HCT116 (cell line): ENCODE measurements at regions not wholly inside any gene's neighbourhood (a gene's known extent, or its start where the extent isn't known, plus 50 kb on each side); places are given as distances from the start of the nearest gene placed in this dataset.

Experiments used
- ATAC-seq: fragments of 200-7000 bp; cut with Tn5 transposase; 2 replicates; pipeline ENCODE4 v1.9.1; 2020; ENCODE audit warnings: mild to moderate bottlenecking, moderate library complexity
- BruUV-seq: library from RNA; stranded (reverse); fragments of 400-500 nt; replicated peaks from 2 replicates; lab custom pipeline; 2021; lab: Mats Ljungman, UMichigan
- CTCF ChIA-PET: fragments of 300-600 bp; sonication (Branson Sonifier 250); formaldehyde crosslinking; loops from one replicate; lab custom pipeline; 2021; ENCODE audit warnings: antibody characterized with exemption; lab: Charles Lee
- POLR2A ChIA-PET: fragments of 300-600, 350-600 bp; sonication (Branson Sonifier 250); formaldehyde crosslinking; loops from one replicate; lab custom pipeline; 2021; ENCODE audit warnings: antibody characterized with exemption; lab: Charles Lee
- RAD21 ChIA-PET, 2 experiments: fragments of 300-600 bp; sonication (Branson Sonifier 250); formaldehyde crosslinking; loops; one replicate each; lab custom pipeline; 2023; ENCODE audit warnings: low total read pairs in 2 of 2; ENCODE audit not compliant: uncharacterized antibody in 2 of 2, unreplicated experiment in 2 of 2, low non-redundant PET in 1 of 2; lab: Charles Lee
- DNase-seq: peaks from one replicate; pipeline ENCODE4 v3.0.0-alpha.2; 2010; ENCODE audit warnings: low read depth, low spot score
- H2AFZ ChIP-seq: fragments of 200-600 bp; shearing (Covaris generic), sonication (generic); 2 replicates; pipeline ENCODE4 v1.6.1; 2017; ENCODE audit warnings: low read depth, mixed run types, mixed read lengths, antibody characterized with exemption, low read length; ENCODE audit not compliant: poor library complexity, severe bottlenecking
- H3K27ac ChIP-seq: 2 replicates; pipeline ENCODE4 v1.5.1; 2012; ENCODE audit warnings: low read depth, low read length
- H3K27me3 ChIP-seq: fragments of 200-600 bp; sonication (generic); 2 replicates; pipeline ENCODE4 v1.6.1; 2016; ENCODE audit warnings: mixed run types, low read length, mixed read lengths; ENCODE audit not compliant: insufficient read depth
- H3K36me3 ChIP-seq, 2 experiments: fragments of 200-500 bp in 1 of 2; fragments of 200-600 bp in 1 of 2; sonication (Bioruptor generic) in 1 of 2; sonication (generic) in 1 of 2; 2 replicates each; pipeline versions ENCODE4 v1.5.1 to v1.6.1; 2014 to 2016; ENCODE audit warnings: low read length in 2 of 2, inconsistent platforms in 1 of 2, mixed read lengths in 1 of 2, mixed run types in 1 of 2; ENCODE audit not compliant: insufficient read depth in 2 of 2, control insufficient read depth in 1 of 2
- H3K4me1 ChIP-seq, 2 experiments: fragments of 200-600 bp in 1 of 2; sonication (generic) in 1 of 2; 2 replicates each; pipeline versions ENCODE4 v1.5.1 to v1.6.1; 2012 to 2017; ENCODE audit warnings: low read length in 2 of 2, inconsistent platforms in 1 of 2, mild to moderate bottlenecking in 1 of 2, mixed read lengths in 1 of 2, mixed run types in 1 of 2, moderate library complexity in 1 of 2; ENCODE audit not compliant: insufficient read depth in 2 of 2, control insufficient read depth in 1 of 2
- H3K4me2 ChIP-seq: fragments of 200-600 bp; sonication (generic); 2 replicates; pipeline ENCODE4 v1.6.1; 2017; ENCODE audit warnings: mixed run types, low read length, mixed read lengths
- H3K4me3 ChIP-seq, 2 experiments: fragments of 200-600 bp in 1 of 2; sonication (generic) in 1 of 2; replicated peaks in 1 of 2; 2 replicates each; pipeline ENCODE4 v1.5.1; 2011 to 2016; ENCODE audit warnings: low read length in 2 of 2, control low read depth in 1 of 2, low read depth in 1 of 2, mild to moderate bottlenecking in 1 of 2, mixed read lengths in 1 of 2, mixed run types in 1 of 2
- H3K79me2 ChIP-seq: fragments of 200-600 bp; sonication (generic); 2 replicates; pipeline ENCODE4 v1.6.1; 2017; ENCODE audit warnings: mild to moderate bottlenecking, mixed run types, low read length, moderate library complexity, mixed read lengths; ENCODE audit not compliant: insufficient read depth
- H3K9ac ChIP-seq: fragments of 200-600 bp; sonication (generic); 2 replicates; pipeline ENCODE4 v1.6.1; 2016; ENCODE audit warnings: low read length, mixed read lengths
- H3K9me2 ChIP-seq: fragments of 200-600 bp; sonication (generic), shearing (Covaris generic); 2 replicates; pipeline ENCODE4 v1.6.1; 2017; ENCODE audit warnings: mixed run types, mild to moderate bottlenecking, moderate library complexity; ENCODE audit not compliant: insufficient read depth
- H3K9me3 ChIP-seq, 2 experiments: fragments of 200-500 bp in 1 of 2; fragments of 200-600 bp in 1 of 2; sonication (Bioruptor generic) in 1 of 2; sonication (generic) in 1 of 2; 2 replicates each; pipeline ENCODE4 v1.6.1; 2014 to 2017; ENCODE audit warnings: low read length in 2 of 2, mixed read lengths in 2 of 2, inconsistent platforms in 1 of 2, low read depth in 1 of 2, mild to moderate bottlenecking in 1 of 2, mixed run types in 1 of 2, moderate library complexity in 1 of 2; ENCODE audit not compliant: control insufficient read depth in 1 of 2, insufficient read depth in 1 of 2
- H4K20me1 ChIP-seq: fragments of 200-600 bp; sonication (generic), shearing (Covaris generic); 2 replicates; pipeline ENCODE4 v1.6.1; 2017; ENCODE audit warnings: mixed run types, mild to moderate bottlenecking, moderate library complexity; ENCODE audit not compliant: insufficient read depth
- JUND ChIP-seq: IDR thresholded peaks from 2 replicates; pipeline ENCODE4 v1.6.1; 2012
- SRF ChIP-seq: IDR thresholded peaks from 2 replicates; pipeline ENCODE4 v1.6.1; 2012; ENCODE audit warnings: low read depth
- YY1 ChIP-seq: IDR thresholded peaks from 2 replicates; pipeline ENCODE4 v1.6.1; 2011; ENCODE audit warnings: low read length, low read depth, moderate library complexity, mild to moderate bottlenecking; ENCODE audit not compliant: insufficient replicate concordance; ENCODE audit errors: extremely low read depth
- ZNF274 ChIP-seq: fragments of 200-500 bp; sonication (Bioruptor generic); IDR thresholded peaks from 2 replicates; pipeline ENCODE4 v1.6.1; 2014; ENCODE audit warnings: mild to moderate bottlenecking, low read depth, low read length, inconsistent platforms
- intact Hi-C: fragments of 100-400 bp; cut with micrococcal nuclease; formaldehyde crosslinking; loops from 2 replicates; pipeline ENCODE4 v1.10.0; 2022
- TF ChIP-seq, protein P1 (sequence below): IDR thresholded peaks from 2 replicates; pipeline ENCODE4 v1.6.1; 2012
- TF ChIP-seq, protein P2 (sequence below): IDR thresholded peaks from 2 replicates; pipeline ENCODE4 v1.6.1; 2012; ENCODE audit warnings: low read depth
- TF ChIP-seq, protein P3 (sequence below): IDR thresholded peaks from 2 replicates; pipeline ENCODE4 v1.6.1; 2011; ENCODE audit warnings: mild to moderate bottlenecking, low read length, moderate library complexity; ENCODE audit not compliant: insufficient replicate concordance; ENCODE audit errors: extremely low read depth

DNA sequence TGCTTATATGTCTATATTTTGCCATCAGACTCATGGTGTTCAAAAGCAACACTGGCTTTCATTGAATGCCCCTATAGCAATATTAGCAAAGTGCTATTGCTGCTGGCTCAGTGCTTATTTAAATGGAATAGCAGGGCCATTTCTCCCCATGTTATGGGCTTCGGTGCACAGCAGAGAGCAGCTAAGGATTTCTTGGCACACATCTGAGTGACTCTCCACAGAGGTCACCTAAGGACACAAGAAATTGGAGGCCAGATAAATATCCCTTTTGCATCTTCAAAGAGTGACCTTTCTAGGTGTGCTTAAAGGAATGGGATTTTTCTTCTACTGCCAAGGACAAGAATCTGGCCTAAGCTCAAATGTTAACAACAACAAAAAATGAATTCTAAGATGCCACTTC, 751.8 kb downstream of the CDH11 start:
- H3K9me3 ChIP-seq, result peaks cover 8 to 9% of the 10 kb centered on the region in 2 experiments; a peak in 2 of 4 replicates
- DNase-seq (no peak), ATAC-seq (no peak)
- ChIA-PET CTCF (no interaction called here), POLR2A (no interaction called here), RAD21 (no interaction called here)
- H3K4me1 ChIP-seq, result no peaks in the 10 kb centered on the region
- H3K27ac ChIP-seq, result no peak overlapping the region
- H3K36me3 ChIP-seq, result no peaks in the 10 kb centered on the region
- H3K9me2 ChIP-seq, result no peaks in the 10 kb centered on the region
- H3K79me2 ChIP-seq, result no peaks in the 10 kb centered on the region
- no peak overlapping the region for H2AFZ ChIP-seq
- H3K9ac ChIP-seq, result no peak overlapping the region
- TF ChIP-seq, protein P1, sequence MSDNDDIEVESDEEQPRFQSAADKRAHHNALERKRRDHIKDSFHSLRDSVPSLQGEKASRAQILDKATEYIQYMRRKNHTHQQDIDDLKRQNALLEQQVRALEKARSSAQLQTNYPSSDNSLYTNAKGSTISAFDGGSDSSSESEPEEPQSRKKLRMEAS, result no peak
- TF ChIP-seq, protein P2, sequence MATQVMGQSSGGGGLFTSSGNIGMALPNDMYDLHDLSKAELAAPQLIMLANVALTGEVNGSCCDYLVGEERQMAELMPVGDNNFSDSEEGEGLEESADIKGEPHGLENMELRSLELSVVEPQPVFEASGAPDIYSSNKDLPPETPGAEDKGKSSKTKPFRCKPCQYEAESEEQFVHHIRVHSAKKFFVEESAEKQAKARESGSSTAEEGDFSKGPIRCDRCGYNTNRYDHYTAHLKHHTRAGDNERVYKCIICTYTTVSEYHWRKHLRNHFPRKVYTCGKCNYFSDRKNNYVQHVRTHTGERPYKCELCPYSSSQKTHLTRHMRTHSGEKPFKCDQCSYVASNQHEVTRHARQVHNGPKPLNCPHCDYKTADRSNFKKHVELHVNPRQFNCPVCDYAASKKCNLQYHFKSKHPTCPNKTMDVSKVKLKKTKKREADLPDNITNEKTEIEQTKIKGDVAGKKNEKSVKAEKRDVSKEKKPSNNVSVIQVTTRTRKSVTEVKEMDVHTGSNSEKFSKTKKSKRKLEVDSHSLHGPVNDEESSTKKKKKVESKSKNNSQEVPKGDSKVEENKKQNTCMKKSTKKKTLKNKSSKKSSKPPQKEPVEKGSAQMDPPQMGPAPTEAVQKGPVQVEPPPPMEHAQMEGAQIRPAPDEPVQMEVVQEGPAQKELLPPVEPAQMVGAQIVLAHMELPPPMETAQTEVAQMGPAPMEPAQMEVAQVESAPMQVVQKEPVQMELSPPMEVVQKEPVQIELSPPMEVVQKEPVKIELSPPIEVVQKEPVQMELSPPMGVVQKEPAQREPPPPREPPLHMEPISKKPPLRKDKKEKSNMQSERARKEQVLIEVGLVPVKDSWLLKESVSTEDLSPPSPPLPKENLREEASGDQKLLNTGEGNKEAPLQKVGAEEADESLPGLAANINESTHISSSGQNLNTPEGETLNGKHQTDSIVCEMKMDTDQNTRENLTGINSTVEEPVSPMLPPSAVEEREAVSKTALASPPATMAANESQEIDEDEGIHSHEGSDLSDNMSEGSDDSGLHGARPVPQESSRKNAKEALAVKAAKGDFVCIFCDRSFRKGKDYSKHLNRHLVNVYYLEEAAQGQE, result no peak
- no peak for TF ChIP-seq ZNF274
- no peaks in the 10 kb centered on the region for H3K27me3 ChIP-seq
- BruUV-seq, result no TSS peak
- intact Hi-C loops, result no loop called here
- H4K20me1 ChIP-seq, result no peaks in the 10 kb centered on the region
- H3K4me3 ChIP-seq, result no peak overlapping the region
- no peak overlapping the region for H3K4me2 ChIP-seq

DNA sequence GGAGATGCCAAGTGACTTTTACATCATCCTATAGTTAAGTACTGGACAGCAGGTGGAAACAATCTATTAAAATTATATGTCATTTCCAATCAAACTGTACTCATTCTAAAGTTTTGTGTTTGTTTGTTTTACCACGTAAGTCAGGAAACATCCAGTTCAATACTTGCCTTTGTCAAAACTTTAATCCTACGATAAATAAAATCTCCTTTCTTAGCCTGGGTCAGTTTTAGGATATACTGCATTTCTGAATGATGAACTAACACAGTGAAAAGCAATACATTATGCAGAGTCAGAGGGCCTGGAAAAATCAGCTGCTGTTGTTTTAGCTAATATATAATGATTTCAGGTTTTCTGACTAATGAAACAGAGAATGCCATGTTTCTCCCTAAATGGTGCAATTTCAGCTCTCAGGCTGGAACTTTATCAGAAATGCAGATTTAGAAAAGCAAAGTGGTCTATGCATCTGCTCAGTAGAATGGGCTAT, 756.4 kb downstream of the CDH11 start:
- Histone ChIP-seq H2AFZ (no peak overlapping the region), H3K4me2 (no peak overlapping the region), H3K27ac (no peak overlapping the region), H3K79me2 (no peaks in the 10 kb centered on the region), H3K9me2 (no peaks in the 10 kb centered on the region), H3K4me3 (no peak overlapping the region), H3K4me1 (no peaks in the 10 kb centered on the region), H3K9ac (no peak overlapping the region), H3K36me3 (no peaks in the 10 kb centered on the region), H3K27me3 (no peaks in the 10 kb centered on the region), H4K20me1 (no peaks in the 10 kb centered on the region), H3K9me3 (peaks cover 3 to 27% of the 10 kb centered on the region in 2 experiments; a peak in 2 of 4 replicates)
- no TSS peak for BruUV-seq
- CTCF ChIA-PET, result no interaction called here
- POLR2A ChIA-PET, result no interaction called here
- RAD21 ChIA-PET, result no interaction called here
- ATAC-seq, result no peak
- intact Hi-C loops, result no loop called here
- DNase-seq, result no peak
- TF ChIP-seq, protein P2, result no peak
- TF ChIP-seq JUND (no peak), SRF (no peak), YY1 (no peak)
- TF ChIP-seq, protein P3, sequence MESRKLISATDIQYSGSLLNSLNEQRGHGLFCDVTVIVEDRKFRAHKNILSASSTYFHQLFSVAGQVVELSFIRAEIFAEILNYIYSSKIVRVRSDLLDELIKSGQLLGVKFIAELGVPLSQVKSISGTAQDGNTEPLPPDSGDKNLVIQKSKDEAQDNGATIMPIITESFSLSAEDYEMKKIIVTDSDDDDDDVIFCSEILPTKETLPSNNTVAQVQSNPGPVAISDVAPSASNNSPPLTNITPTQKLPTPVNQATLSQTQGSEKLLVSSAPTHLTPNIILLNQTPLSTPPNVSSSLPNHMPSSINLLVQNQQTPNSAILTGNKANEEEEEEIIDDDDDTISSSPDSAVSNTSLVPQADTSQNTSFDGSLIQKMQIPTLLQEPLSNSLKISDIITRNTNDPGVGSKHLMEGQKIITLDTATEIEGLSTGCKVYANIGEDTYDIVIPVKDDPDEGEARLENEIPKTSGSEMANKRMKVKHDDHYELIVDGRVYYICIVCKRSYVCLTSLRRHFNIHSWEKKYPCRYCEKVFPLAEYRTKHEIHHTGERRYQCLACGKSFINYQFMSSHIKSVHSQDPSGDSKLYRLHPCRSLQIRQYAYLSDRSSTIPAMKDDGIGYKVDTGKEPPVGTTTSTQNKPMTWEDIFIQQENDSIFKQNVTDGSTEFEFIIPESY, result no peak
